ENCODE measurements at regions not wholly inside any gene's neighbourhood (a gene's known extent, or its start where the extent isn't known, plus 50 kb on each side); places are given as distances from the start of the nearest gene placed in this dataset.

GRCh38 chr6:170207586-170208181, 83.2 kb downstream of the DLL1 start:
- FAIRE-seq (no peak), DNase-seq (ENCODE audit: insufficient read length, low spot score) (no peak)
- TF ChIP-seq, protein P1, sequence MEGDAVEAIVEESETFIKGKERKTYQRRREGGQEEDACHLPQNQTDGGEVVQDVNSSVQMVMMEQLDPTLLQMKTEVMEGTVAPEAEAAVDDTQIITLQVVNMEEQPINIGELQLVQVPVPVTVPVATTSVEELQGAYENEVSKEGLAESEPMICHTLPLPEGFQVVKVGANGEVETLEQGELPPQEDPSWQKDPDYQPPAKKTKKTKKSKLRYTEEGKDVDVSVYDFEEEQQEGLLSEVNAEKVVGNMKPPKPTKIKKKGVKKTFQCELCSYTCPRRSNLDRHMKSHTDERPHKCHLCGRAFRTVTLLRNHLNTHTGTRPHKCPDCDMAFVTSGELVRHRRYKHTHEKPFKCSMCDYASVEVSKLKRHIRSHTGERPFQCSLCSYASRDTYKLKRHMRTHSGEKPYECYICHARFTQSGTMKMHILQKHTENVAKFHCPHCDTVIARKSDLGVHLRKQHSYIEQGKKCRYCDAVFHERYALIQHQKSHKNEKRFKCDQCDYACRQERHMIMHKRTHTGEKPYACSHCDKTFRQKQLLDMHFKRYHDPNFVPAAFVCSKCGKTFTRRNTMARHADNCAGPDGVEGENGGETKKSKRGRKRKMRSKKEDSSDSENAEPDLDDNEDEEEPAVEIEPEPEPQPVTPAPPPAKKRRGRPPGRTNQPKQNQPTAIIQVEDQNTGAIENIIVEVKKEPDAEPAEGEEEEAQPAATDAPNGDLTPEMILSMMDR (IDR thresholded peaks at IDR 0.05; ENCODE audit: insufficient read depth, missing control alignments): no peak

DNA sequence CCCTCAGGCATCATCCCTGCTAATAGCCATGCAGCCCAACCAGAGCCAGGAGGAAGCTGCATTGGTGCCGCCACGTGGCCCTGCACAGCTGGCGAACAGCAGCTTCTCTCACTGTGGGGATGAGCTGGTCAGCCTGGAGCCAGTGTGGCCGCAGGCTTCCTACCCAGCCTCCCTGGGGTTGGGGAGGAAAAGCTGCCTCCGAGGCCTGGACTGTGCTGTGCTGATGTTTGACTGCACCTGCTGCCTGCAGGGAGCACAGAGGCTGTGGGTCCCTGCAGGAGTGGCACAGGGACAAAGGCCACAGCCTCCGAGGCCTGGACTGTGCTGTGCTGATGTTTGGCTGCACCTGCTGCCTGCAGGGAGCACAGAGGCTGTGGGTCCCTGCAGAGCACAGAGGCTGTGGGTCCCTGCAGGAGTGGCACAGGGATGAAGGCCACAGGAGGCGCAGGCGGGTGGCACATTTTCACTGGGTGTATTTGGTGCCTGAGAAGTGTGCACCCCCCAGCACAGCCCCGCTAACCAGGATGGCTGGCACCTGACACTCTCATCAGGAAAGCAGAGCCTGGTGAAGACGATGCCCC, 83.9 kb downstream of the DLL1 start:
- no peak for FAIRE-seq
- TF ChIP-seq, protein P1 (IDR thresholded peaks at IDR 0.05; ENCODE audit: insufficient read depth, missing control alignments): no peak
- DNase-seq (ENCODE audit: insufficient read length, low spot score): no peak

DNA sequence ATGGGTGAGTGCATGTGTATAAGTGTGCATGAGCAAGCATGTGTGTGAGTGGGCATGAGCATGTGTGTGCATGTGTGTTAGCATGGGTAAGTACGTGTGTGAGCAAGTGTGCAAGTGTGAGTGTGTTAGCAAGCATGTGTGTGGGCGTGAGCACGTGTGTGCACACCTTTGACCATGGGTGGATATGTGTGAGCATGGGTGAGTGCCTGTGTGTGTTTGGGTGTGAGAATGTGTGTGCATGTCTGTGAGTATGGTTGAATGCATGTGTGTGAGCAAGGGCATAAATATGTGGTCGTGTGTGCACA, 84.6 kb downstream of the DLL1 start:
- TF ChIP-seq, protein P1 (IDR thresholded peaks at IDR 0.05; ENCODE audit: insufficient read depth, missing control alignments): no peak
- DNase-seq (ENCODE audit: insufficient read length, low spot score): no peak

GRCh38 chr6:170205534-170206316, 85.2 kb downstream of the DLL1 start:
- FAIRE-seq: no peak
- TF ChIP-seq, protein P1 (IDR thresholded peaks at IDR 0.05; ENCODE audit: insufficient read depth, missing control alignments): no peak
- no peak for DNase-seq (ENCODE audit: insufficient read length, low spot score)

More for the DNA sequence above, 84.6 kb downstream of the DLL1 start:
- no peak for FAIRE-seq

DNA sequence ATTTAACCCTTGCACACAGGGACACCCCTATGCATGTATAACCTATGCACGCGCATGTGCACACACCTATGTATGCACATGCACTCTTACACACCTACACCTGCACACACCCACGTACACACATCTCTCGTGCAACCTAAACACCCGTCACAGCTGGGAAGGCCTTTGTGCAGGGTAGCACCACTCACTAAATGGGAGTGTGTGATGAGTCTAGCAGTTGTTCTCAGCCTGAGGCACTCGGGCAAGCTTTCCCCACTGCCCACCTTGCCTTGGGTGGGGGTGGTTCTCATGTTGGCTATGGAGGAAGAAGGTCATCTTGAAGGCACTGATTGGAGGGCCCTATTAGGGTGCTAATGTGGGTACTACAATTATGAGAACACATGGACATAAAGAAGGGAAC, 85.8 kb downstream of the DLL1 start:
- TF ChIP-seq, protein P1 (IDR thresholded peaks at IDR 0.05; ENCODE audit: insufficient read depth, missing control alignments): no peak
- FAIRE-seq (no peak), DNase-seq (ENCODE audit: insufficient read length, low spot score) (no peak)

DNA sequence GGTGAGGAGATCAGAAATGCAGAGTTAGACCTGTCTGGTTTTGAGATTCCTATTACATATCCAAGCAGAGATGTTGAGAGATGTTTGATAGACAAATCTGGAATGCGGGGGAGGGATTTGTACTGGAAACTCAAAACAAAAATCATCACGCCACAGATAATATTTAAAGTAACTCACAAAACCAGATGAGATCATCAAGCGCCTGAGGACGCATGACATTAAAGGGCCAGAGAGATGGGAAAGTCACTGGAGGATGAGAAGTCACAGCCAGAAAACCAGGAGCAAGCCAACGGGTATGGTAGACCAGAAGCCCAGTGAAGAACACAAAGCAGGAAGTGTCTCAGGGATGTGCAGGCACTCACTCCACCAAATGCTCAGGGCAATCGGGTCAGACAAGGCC, 87.7 kb downstream of the DLL1 start:
- DNase-seq (ENCODE audit: insufficient read length, low spot score) (no peak), FAIRE-seq (no peak)
- TF ChIP-seq, protein P1 (IDR thresholded peaks at IDR 0.05; ENCODE audit: insufficient read depth, missing control alignments): no peak
